ENCODE measurements at regions not wholly inside any gene's neighbourhood (a gene's known extent, or its start where the extent isn't known, plus 50 kb on each side); places are given as distances from the start of the nearest gene placed in this dataset.

GRCh38 chr11:27287205-27287604 is 75.8 kb downstream of the CCDC34 start:
- DNase-seq, result no peak

- DNase-seq, result no peak
Observed at GRCh38 chr11:27285761-27286160, 77.3 kb downstream of the CCDC34 start.

GRCh38 chr11:27282806-27283205 is 80.2 kb downstream of the CCDC34 start:
- DNase-seq, result no peak

- peak; percentile 74 for DNase-seq
Observed at GRCh38 chr11:27281740-27282590, 81.0 kb downstream of the CCDC34 start.

- DNase-seq, result no peak
Observed at GRCh38 chr11:27281276-27281675, 81.7 kb downstream of the CCDC34 start.

- DNase-seq, result no peak
Observed at GRCh38 chr11:27280140-27280539, 82.9 kb downstream of the CCDC34 start.

GRCh38 chr11:27279460-27279859 is 83.6 kb downstream of the CCDC34 start:
- DNase-seq, result no peak

GRCh38 chr11:27277843-27278242 is 85.2 kb downstream of the CCDC34 start:
- DNase-seq, result no peak

- no peak for DNase-seq
Observed at GRCh38 chr11:27276141-27276540, 86.9 kb downstream of the CCDC34 start.

- DNase-seq, result no peak
Observed at GRCh38 chr11:27274854-27275395, 88.1 kb downstream of the CCDC34 start.

- no peak for DNase-seq
Observed at GRCh38 chr11:27266125-27266524, 96.9 kb downstream of the CCDC34 start.

- no peak for DNase-seq
Observed at GRCh38 chr11:27263986-27264385, 99.0 kb downstream of the CCDC34 start.

GRCh38 chr11:27263046-27263445 is 100.0 kb downstream of the CCDC34 start:
- DNase-seq, result no peak

- no peak for DNase-seq
Observed at GRCh38 chr11:27255447-27255828, 107.6 kb downstream of the CCDC34 start.

- no peak for DNase-seq
Observed at GRCh38 chr11:27254744-27255446, 108.1 kb downstream of the CCDC34 start.

- DNase-seq, result no peak
Observed at GRCh38 chr11:27253224-27253623, 109.8 kb downstream of the CCDC34 start.

- no peak for DNase-seq
Observed at GRCh38 chr11:27250867-27251665, 111.9 kb downstream of the CCDC34 start.

GRCh38 chr11:27248576-27249509 is 114.2 kb downstream of the CCDC34 start:
- DNase-seq, result no peak

- no peak for DNase-seq
Observed at GRCh38 chr11:27247660-27248059, 115.4 kb downstream of the CCDC34 start.

GRCh38 chr11:27246925-27247324 is 116.1 kb downstream of the CCDC34 start:
- no peak for DNase-seq

- no peak for DNase-seq
Observed at GRCh38 chr11:27244900-27245299, 118.1 kb downstream of the CCDC34 start.
